ENCODE measurements at regions not wholly inside any gene's neighbourhood (a gene's known extent, or its start where the extent isn't known, plus 50 kb on each side); places are given as distances from the start of the nearest gene placed in this dataset.

DNA sequence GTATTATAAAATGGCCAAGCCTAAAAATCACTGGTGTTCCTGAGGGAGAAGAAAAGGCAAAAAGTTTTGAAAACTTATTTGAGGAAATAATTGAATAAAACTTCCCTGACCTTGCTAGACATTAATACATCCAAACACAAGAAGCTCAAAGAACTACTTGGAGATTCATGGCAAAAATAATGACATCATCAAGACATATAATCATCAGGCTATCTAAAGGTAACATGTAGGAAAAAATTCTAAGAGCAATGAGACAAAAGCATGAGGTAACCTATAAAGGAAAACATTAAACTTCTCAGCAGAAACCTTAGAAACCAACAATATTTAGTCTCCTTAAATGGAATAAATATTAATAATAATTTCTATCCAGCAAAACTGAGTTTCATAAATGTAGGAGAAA is 887.6 kb downstream of the PCDH19 start:
- Histone ChIP-seq H3K9me3 (ENCODE audit: low read depth, low read length) (peaks cover 3% of the 10 kb centered on the region), H3K36me3 (ENCODE audit: insufficient read depth, low read length) (no peaks in the 10 kb centered on the region), H3K4me2 (ENCODE audit: insufficient read depth, low read length) (no peak overlapping the region), H3K4me3 (ENCODE audit: insufficient read depth, low read length) (no peak overlapping the region), H3K27me3 (ENCODE audit: insufficient read depth, low read length) (no peaks in the 10 kb centered on the region), H3K79me2 (ENCODE audit: insufficient read depth, low read length) (no peaks in the 10 kb centered on the region), H3K4me1 (ENCODE audit: insufficient read depth, low read length) (no peaks in the 10 kb centered on the region), H4K20me1 (ENCODE audit: insufficient read depth, low read length) (no peaks in the 10 kb centered on the region), H3K27ac (ENCODE audit: low read depth, low read length) (no peak overlapping the region), H2AFZ (ENCODE audit: low read length) (no peak overlapping the region)
- TF ChIP-seq CTCF (IDR thresholded peaks at IDR 0.05; ENCODE audit: extremely low read depth, low read depth, low read length): no peak
- no peak for DNase-seq (ENCODE audit: insufficient read length, low spot score, missing footprints)

GRCh38 chrX:99507768-99508167 is 902.3 kb downstream of the PCDH19 start:
- Histone ChIP-seq H3K9me3 (ENCODE audit: low read depth, low read length) (no peaks in the 10 kb centered on the region), H2AFZ (ENCODE audit: low read length) (no peak overlapping the region), H3K27me3 (ENCODE audit: insufficient read depth, low read length) (no peaks in the 10 kb centered on the region), H3K36me3 (ENCODE audit: insufficient read depth, low read length) (no peaks in the 10 kb centered on the region), H3K4me3 (ENCODE audit: insufficient read depth, low read length) (no peak overlapping the region), H3K27ac (ENCODE audit: low read depth, low read length) (no peak overlapping the region), H4K20me1 (ENCODE audit: insufficient read depth, low read length) (no peaks in the 10 kb centered on the region), H3K4me1 (ENCODE audit: insufficient read depth, low read length) (no peaks in the 10 kb centered on the region), H3K79me2 (ENCODE audit: insufficient read depth, low read length) (no peaks in the 10 kb centered on the region), H3K4me2 (ENCODE audit: insufficient read depth, low read length) (no peak overlapping the region)
- DNase-seq (ENCODE audit: insufficient read length, low spot score, missing footprints): no peak
- TF ChIP-seq CTCF (IDR thresholded peaks at IDR 0.05; ENCODE audit: extremely low read depth, low read depth, low read length): no peak

DNA sequence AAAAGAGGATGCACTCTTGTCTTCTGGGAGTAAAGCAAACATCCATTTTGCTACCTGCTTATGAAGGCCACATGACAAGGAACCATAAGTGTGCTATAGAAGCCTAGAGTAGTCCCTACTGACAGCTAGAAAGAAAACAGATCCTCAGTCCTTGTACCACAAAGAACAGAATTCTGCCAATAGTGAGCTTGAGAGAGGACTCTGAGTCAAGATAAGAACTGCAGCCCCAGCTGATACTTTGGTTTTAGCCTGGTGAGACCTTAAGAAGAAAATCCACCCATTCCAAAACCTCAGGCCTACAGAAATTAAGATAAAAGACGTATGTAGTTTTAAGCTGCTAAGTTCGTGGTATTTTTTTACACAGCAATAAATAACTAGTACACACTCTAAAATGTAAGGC is 914.6 kb downstream of the PCDH19 start:
- DNase-seq (ENCODE audit: insufficient read length, low spot score, missing footprints): no peak
- H3K4me2 ChIP-seq (ENCODE audit: insufficient read depth, low read length): no peak overlapping the region
- no peaks in the 10 kb centered on the region for H3K79me2 ChIP-seq (ENCODE audit: insufficient read depth, low read length)
- H2AFZ ChIP-seq (ENCODE audit: low read length): no peak overlapping the region
- H3K4me3 ChIP-seq (ENCODE audit: insufficient read depth, low read length): no peak overlapping the region
- H3K4me1 ChIP-seq (ENCODE audit: insufficient read depth, low read length): no peaks in the 10 kb centered on the region
- no peak overlapping the region for H3K27ac ChIP-seq (ENCODE audit: low read depth, low read length)
- no peak for TF ChIP-seq CTCF (IDR thresholded peaks at IDR 0.05; ENCODE audit: extremely low read depth, low read depth, low read length)
- H3K9me3 ChIP-seq (ENCODE audit: low read depth, low read length): peaks cover 4% of the 10 kb centered on the region
- H4K20me1 ChIP-seq (ENCODE audit: insufficient read depth, low read length): no peaks in the 10 kb centered on the region
- H3K27me3 ChIP-seq (ENCODE audit: insufficient read depth, low read length): no peaks in the 10 kb centered on the region
- H3K36me3 ChIP-seq (ENCODE audit: insufficient read depth, low read length): no peaks in the 10 kb centered on the region

DNA sequence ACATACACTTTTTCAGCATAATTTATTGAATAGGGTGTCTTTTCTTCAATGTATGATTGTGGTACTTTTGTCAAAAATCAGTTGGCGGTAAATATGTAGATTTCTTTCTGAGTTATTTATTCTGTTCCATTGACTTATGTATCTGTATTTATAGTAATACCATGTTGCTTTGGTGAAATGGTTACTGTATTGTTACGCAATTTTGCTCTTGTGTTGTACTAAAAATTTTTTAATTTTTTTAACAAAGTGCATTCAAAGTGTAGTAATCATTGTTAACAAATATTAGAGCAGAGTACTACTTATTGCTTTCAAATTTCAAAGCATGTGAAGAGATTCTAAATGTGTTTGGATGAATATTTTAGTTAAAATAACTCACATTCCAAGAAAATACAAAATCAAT is 915.4 kb downstream of the PCDH19 start:
- H3K4me1 ChIP-seq (ENCODE audit: insufficient read depth, low read length): no peaks in the 10 kb centered on the region
- no peaks in the 10 kb centered on the region for H3K79me2 ChIP-seq (ENCODE audit: insufficient read depth, low read length)
- TF ChIP-seq CTCF (IDR thresholded peaks at IDR 0.05; ENCODE audit: extremely low read depth, low read depth, low read length): no peak
- DNase-seq (ENCODE audit: insufficient read length, low spot score, missing footprints): no peak
- H3K36me3 ChIP-seq (ENCODE audit: insufficient read depth, low read length): no peaks in the 10 kb centered on the region
- no peak overlapping the region for H3K27ac ChIP-seq (ENCODE audit: low read depth, low read length)
- H3K4me2 ChIP-seq (ENCODE audit: insufficient read depth, low read length): no peak overlapping the region
- no peak overlapping the region for H2AFZ ChIP-seq (ENCODE audit: low read length)
- peaks cover 4% of the 10 kb centered on the region for H3K9me3 ChIP-seq (ENCODE audit: low read depth, low read length)
- H3K27me3 ChIP-seq (ENCODE audit: insufficient read depth, low read length): no peaks in the 10 kb centered on the region
- no peaks in the 10 kb centered on the region for H4K20me1 ChIP-seq (ENCODE audit: insufficient read depth, low read length)
- no peak overlapping the region for H3K4me3 ChIP-seq (ENCODE audit: insufficient read depth, low read length)

All from osteoblast (primary cell).